SHP77 treated with DMSO at 0.1 percent for 48 hours (cell line): ENCODE measurements at regions not wholly inside any gene's neighbourhood (a gene's known extent, or its start where the extent isn't known, plus 50 kb on each side); places are given as distances from the start of the nearest gene placed in this dataset.
A peak's percentile ranks its signal among the peaks of the same experiment; 100 is the strongest.

Experiments
- DNase-seq: peaks from one replicate; lab custom pipeline; 2025; lab: John Stamatoyannopoulos, UW

DNA sequence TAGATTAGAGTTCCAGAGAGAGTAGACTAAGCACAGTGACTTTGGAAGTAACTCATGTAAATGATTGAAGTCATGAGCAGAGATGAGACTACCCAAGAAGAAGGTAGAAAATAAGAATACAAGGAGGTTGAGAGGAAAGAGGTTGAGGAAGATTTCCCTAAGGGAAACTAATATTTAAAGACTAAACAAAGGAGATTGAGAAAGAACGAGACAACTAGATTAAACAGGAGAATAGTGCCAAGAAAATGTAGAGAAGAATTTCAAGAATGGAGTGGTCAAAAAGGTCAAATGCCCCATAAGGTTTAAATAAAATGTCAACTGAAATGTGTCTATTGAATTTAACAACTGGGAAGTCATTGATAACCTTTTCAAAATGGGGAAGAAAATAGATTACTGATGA, 59.0 kb downstream of the RPS29 start:
- no peak for DNase-seq

DNA sequence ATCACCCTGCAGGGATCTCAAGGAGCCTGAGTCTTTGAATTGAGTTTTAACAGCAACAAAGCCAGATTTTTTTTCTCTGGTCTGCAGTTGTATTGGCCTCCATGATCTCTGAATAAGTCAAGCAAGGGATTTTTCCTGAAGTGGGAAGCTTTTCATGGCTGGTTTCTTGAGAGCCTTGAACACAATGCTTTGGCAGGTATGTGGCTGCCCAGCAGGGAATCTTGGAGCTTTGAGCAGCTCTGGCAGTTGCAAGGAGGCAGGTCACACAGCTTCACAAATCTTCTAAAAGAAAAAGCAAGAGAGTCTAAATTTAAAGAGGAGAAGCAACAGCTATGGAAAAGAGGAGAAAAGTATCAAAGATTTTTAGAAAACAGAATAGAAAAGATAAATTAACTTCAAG, 60.1 kb downstream of the RPS29 start:
- DNase-seq, result no peak

DNA sequence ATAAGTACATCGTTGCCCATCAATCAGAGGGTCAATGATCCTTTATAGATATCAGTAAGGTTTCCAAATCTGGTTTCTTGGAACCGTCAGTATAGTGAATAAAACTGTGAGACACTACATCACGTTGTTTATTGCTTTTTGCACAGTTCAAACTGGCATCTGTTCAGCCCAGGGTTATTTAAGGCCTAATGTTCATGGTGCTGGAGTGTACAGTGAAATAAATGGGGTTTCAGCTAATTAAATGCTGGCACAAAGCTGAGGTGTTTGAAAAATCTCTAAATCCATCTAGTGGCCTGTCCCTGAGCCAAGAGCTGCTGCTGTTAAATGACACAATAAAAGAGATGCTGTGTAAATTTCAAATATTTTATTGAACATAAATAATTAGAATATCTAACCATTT, 69.9 kb downstream of the RPS29 start:
- no peak for DNase-seq

DNA sequence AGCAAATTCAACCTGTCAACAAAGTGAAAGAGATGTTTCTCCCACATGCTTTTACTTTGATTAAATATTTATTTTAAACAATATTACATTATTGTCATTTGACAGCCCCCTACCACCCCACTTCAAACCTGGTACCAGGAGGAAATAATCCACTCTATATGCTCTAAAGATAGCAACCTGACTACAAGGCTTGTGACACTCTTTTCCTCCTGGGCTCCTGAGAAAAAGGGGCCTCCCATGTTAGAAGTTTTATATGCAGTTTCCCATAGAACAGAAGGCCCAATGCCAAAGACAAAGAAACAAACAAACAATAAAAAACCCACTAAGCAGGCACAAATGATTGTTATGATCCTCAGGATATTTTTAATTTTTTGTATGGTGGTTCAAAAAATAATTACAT, 73.6 kb downstream of the RPS29 start:
- DNase-seq, result no peak

DNA sequence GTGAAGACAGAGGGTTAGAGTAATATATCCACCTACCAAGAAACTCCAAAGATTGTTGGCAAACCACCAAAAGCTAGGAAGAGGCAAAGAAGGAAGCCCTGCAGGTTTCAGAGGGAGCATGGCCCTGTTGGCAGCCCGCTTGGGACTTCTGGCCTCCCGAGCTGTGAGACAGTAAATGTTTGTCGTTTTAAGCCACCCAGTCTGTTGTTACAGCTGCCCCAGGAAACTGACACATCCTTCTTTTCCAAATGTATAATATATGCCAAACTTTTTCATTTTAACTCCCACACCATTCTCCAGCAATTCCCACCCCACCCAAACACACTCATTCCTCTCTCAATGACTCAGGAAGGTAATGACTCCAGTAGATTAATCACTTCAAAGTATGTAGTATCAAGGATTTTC, 74.0 kb downstream of the RPS29 start:
- no peak for DNase-seq

DNA sequence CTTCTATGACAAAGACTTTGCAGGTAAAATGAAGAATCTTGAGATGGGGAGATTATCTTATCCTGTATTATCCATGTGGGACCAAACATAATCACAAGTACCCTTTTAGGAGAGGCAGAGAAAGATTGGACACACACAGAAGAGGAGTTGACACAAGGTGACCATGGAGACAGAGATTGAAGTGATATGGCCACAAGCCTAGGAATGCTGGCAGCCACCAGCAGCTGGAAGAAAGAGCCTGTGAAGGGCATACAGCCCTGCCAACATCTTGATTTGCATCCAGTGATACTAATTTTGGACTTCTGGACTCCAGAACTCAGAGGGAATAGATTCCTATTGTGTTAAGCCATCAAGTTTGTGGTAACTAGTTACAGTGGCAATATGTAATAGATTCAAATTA, 78.1 kb downstream of the RPS29 start:
- DNase-seq, result no peak

DNA sequence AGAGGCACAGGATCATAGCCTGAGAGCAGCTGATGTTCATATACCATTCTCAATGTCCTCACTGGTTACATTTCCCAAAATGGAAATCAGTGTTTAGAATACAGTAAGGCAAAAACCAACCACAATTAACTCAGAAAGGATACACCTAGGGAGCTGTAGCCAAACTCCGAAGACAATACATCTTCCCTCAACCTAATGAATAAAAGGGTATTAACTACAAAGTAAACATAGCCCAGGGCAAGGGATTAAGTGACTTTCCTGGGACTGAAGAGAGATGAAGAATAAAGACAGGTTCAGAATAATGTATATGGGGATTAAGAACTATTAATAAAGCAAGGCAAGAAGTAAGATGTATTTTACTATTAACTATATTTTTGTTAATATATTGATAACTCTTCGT, 79.5 kb downstream of the RPS29 start:
- DNase-seq, result no peak

DNA sequence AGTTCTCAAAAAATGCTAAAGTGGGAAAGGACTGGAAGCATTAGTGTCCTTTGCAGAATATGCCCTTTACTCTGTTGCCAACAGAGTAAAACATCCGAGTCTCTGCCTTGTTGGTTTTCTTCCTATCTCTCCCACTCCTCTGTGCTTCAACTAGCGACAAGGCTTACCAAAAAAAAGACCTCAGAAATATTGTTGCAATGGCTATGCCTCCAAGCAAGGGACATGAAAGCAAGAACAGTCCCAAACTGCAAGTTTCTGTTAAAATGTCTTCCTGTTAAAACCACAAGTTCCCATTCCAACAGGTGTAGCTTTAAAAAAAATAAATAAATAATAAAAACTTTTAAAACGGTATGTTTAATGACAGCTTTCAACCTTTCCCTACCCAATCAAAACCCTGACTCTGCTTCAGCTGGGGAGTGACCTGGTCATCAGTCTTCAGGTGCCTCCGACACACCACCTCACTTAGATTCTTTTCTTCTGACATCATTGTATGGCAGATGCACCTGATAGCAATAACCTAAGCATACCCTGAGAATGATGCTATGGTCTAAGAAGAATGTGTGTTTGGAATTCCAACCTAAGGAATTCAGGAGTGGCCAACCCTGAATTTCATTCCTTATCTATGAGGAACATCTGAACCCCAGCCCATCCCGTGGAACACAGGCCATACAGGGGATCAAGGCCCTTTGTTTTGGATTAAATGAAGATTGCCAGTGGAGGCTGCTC, 81.0 kb downstream of the RPS29 start:
- DNase-seq, result no peak

DNA sequence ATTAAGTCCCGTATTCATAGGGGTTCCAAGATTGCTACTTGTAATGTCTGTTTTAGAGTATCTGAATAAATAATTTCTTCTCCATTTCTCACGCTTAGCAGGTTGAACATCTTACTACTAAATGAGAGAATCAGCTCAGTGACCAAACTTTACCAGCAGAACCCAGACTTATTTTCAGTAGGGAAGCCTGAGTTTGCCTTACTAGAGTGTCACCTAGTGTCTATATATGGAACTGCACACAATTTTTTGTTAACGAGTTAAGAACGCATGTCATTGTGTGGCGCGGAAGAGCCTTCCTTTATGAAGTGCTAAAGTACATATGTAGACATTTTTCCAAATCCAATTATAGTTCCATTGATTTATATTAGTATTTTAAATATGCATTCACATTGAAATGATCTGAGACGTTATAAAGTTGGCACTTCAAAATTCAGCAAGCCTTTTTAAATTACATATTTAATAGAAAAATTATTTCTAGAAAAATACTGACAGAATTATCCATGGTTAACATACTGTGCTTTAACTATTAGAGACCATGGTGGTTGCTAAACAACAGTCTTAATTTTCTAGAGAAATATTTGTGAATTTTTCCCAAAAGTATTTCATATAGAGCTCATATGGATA, 88.3 kb downstream of the RPS29 start:
- DNase-seq, result peak; percentile 57

DNA sequence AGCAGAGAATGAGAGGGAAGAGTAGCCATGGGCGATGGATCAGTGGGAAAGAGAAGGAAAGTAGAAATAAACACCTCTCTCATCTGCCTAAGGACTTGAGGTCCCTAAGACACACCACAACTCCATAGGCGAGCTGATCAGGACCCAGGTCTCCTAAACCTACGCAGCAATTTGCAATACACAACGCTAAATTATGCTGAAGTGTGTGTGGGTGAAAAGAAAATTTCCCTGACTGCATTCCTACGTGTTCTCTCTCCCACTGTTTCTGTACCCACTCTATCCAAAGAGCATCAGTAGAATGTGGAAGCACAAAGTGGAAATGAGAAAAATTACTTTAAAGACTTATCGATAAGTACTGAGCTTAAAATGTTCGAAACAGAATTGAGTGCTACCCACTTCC, 88.9 kb downstream of the RPS29 start:
- no peak for DNase-seq

DNA sequence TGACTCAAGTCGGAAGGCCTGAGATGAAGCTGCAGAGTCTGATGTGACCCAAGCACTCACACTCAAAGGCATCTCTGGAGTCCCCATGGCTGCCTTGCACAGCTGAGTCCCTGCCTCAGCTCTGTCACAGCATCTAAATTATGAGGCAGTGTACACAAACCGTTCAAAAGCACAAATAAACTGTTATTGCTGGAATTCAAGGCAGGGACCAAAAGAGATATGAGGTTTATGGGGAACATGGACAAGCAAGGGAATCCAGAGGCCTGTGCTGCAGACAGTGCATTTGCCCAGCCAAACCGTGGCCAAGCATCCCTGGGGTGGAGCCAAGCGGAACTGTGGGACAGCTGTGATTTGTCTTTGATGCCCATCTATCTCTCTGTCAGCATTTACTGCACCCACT, 91.3 kb downstream of the RPS29 start:
- DNase-seq, result no peak

DNA sequence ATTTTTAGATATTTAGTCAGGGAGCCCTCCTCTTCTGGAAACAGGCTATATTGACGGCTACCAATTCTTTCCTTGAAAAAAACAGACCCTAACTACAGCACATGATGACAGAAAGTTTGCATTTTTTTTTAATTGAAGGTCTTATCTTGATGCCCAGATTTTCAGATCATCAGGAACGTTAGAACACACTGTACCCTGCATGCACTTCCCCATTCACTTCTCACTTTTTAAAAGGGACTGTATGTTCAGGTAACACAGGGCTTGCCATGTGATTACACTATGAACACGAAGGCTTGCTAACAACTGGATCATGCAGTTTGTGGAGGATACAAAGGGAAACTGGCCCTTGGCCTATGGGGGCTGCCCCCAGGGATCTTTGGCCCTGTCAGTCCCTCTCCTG, 92.6 kb downstream of the RPS29 start:
- DNase-seq, result no peak

DNA sequence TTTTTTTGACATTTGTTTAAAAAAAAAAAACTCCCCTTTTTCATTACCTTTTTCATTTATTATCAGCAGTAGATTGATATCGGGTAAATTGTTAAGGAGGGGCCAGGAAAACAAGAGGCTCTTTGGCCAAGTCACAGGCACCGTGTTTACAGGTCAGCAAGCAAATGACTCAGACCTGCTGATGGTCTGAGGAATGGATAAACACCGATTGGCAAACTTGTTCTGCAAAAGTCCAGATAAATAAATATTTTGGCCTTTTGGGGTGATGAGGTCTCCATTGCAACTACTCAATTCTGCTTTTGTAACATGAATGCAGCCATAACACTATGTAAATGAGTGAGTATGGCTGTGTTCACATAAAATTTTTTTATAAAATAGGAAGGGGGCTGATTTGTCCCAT, 94.0 kb downstream of the RPS29 start:
- DNase-seq, result no peak

DNA sequence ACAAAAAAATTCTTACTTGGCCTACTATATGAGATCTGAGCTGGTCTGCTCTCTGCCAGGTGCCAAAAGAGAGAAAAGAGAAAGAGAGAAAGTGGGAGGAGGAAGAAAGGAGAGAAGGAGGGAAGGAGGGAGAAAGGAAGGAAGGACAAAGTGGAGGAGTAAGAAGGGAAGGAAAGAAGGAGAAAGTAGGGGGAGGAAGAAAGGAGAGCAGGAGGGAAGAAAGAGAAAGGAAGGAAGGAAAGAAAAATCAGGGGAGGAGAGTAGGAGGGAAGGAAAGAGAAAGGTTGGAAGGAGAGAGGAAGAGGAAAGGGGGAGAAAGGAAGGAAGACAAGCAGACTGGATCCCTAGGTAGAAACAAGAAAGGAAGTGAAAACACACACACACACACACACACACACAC, 96.8 kb downstream of the RPS29 start:
- no peak for DNase-seq

DNA sequence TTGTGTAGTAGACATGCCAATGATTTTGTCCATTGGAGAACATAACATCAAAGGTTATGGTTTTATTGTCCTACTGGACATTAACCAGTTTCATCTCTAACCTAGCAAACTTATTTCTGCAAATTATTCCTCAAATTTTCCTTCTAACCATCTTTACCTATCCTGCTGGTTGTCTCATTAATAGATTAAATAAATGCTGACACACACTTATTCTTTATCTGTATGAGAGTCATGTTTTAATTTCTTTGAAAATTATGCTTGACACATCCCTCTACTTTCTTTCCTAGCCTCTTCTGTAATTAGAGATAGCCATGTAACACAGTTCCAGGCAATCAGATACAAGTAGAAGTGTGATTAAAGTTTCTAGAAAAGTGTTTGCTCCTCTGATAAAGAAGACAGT, 98.9 kb downstream of the RPS29 start:
- DNase-seq, result no peak

DNA sequence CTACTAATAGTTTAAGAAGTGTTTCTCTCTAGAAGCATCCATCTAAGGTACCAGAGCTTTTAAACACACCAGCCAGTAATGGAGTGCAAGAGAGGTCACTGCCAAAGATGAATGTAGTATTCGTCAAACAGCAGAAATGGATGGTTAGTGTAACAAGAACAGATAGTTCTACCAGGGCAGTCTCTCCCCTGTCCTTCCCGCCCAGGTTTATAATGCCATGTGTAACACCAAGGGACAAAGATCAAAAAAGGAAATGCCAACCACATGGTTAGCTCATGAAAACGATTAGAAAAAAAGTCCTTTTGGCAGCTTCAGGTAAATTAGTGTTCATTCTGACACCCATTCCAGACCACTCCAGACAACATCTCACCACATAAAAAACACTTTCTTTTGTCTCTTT, 100.9 kb downstream of the RPS29 start:
- no peak for DNase-seq

DNA sequence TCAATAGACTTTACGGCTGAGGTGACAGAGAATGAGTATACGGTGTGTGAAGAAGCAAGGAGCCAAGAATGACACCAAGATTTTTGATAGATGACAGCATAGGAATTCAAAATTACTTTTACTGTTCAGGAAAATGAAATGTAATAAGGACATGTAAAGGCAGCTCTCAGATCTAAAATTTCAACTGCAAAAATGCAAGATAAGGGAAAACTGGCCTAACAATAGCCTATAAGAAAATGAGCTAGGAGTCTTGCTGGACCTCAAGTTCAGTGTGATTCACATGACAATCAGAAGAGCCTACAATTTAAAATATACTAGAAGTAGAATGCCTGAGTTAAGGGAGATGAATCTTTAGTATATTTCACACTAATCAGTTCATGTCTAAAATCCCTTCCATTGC, 102.0 kb downstream of the RPS29 start:
- no peak for DNase-seq

DNA sequence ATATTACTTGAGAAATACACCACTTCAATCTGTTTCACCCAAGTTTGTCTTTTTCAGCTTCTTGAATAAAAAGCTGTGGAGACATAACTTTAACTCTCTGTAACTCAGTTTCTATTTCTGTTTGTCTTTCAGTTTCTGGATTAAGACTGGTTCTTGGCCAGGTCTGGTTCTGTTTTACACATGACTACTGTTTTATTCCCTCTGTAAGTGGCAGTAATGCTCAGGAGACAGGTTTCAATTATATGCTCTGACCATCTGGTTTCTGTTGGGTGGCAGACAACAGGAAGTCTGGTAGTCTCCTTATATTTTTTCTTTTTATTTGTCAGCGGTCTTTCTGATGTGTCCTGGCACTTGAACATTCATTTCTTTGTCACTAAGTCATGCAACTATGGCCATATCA, 102.9 kb downstream of the RPS29 start:
- no peak for DNase-seq

DNA sequence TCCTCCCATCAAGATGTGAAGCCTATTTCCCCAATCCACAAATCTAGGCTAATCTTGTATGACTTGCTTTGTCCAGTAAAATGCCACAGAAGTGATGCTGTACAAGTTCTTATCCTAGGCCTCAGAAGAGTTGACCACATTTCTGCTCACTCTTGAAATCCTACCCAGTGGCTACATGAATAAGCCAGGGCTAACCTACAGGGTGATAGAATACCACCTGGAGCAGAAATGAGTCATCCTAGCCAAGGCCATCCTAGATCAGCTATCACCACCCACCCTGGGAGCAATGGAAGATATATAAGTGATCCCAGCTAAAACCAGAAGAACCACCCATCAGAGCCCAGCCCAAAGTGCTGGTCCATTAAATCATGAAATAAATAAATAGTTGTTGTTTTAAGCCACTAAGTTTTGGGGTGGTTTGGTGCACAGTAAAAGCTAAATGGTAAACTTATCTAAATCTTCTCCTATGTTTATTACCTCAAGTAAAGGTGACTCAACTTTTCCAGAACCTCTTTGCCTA, 105.1 kb downstream of the RPS29 start:
- no peak for DNase-seq

DNA sequence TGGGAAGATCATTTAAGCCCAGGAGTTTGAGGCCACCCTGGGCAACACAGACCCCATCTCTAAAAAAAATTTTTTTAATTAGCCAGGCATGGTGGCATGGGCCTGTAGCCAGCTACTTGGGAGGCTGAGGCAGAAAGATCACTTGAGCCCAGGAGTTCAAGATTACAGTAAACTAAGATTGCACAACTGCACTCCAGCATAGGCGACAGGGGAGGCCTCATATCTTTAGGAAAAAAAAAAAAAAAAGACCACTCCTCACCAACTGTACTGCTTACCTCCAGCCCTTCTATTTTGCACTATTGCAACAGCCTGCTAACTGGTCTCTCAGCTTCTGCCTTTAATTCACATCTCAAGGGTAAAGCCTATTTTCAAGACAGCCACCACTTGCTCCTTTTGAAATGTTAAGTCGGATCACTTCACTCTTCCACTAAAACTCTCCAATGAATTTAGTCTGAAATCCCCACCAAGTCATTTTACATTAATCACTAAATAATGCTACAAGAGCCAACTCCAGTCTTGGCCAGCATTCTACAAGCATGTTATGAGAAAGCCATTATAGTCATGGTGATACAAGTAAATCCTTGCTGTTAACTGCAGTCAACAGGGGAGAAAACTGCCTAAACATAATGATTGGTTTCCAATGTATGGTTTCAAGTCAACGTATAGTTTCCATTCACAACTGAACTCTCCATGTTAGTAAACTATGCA, 106.0 kb downstream of the RPS29 start:
- DNase-seq, result no peak

DNA sequence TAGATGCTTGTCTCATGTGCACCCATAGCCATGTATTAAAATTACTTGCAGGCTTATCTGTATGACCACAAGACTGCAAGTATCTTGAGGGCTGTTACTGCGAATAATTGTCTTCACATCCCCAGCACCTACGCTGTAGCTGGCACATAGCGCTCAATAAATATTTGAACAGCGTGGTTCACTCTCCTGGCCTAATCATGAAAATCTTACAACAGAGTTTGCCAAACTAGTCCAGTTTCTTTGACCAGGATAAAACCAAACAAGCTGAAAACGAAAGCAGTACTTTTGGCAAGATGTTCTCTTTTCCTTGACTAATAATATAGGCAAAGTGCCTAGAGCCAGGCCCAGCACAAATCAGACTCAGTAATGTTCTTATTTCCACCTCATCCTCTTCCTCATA, 106.7 kb downstream of the RPS29 start:
- DNase-seq, result no peak

DNA sequence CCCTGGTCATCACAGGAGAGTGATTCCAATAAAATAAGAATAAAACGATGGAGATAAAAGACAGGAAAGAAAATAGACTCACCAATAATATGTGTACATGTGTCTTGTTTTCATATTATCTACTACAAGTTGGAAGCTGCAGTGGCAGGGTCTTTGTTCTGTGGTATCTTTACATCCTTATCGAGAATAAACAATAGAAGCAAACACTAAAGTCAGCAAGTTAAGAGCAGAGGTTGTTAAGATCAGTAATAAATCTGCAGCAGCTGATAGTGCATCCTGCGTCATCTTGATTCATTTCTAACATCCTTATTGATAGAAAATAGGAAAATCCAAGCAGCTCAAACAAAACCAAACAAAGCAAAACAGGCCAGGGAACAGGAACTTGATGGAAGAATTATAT, 107.4 kb downstream of the RPS29 start:
- DNase-seq, result no peak

DNA sequence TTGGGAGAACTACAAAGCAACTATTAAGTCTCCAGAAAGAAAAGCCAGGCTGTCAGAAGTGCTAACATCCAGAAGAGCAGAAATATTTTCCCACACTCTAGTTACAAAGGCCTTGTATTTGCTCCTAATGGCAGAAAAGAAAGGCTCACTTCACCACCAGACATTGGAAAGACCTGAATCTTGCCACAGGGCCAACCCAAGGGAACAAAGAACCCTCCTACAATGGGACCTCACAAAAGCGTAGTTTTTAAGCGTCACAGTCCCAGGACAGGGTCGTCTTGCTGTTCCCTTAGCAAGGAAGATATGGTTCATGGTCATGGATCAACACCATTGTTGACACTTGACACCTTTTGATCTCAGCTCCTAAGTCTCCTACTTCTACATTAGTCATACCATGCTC, 119.1 kb downstream of the RPS29 start:
- DNase-seq, result no peak
